Erythroblast (primary cell): ENCODE measurements at regions not wholly inside any gene's neighbourhood (a gene's known extent, or its start where the extent isn't known, plus 50 kb on each side); places are given as distances from the start of the nearest gene placed in this dataset.

Experiments used
- GATA1 ChIP-seq: IDR thresholded peaks from 2 replicates; pipeline ENCODE4 v1.6.1; 2011; ENCODE audit warnings: low read depth, mild to moderate bottlenecking, control low read depth, low read length, moderate library complexity
- POLR2A ChIP-seq: IDR thresholded peaks from 2 replicates; pipeline ENCODE4 v1.6.1; 2011; ENCODE audit warnings: mild to moderate bottlenecking, low read length

GRCh38 chr6:82823361-82823760 lies 242.3 kb downstream of the UBE3D start:
- no peak for TF ChIP-seq POLR2A
- no peak for TF ChIP-seq GATA1
